HG02943 (cell line): ENCODE measurements at regions not wholly inside any gene's neighbourhood (a gene's known extent, or its start where the extent isn't known, plus 50 kb on each side); places are given as distances from the start of the nearest gene placed in this dataset.

Experiments
- ATAC-seq: cut with Tn5 transposase; IDR thresholded peaks from one replicate; pipeline ENCODE4 v1.9.1; 2021; ENCODE audit warnings: mild to moderate bottlenecking, low read depth, moderate library complexity; ENCODE audit not compliant: unreplicated experiment

GRCh38 chr7:79593866-79594301 lies 140.4 kb upstream of the MAGI2 start:
- no peak for ATAC-seq

- no peak for ATAC-seq
Observed at GRCh38 chr7:79590916-79591623, 137.6 kb upstream of the MAGI2 start.

GRCh38 chr7:79590391-79590790 lies 136.9 kb upstream of the MAGI2 start:
- no peak for ATAC-seq

- no peak for ATAC-seq
Observed at GRCh38 chr7:79570903-79571302, 117.4 kb upstream of the MAGI2 start.

GRCh38 chr7:79563821-79564522 lies 110.5 kb upstream of the MAGI2 start:
- ATAC-seq: no peak

- ATAC-seq: no peak
Observed at GRCh38 chr7:79555571-79555970, 102.1 kb upstream of the MAGI2 start.

- ATAC-seq: no peak
Observed at GRCh38 chr7:79553811-79554555, 100.5 kb upstream of the MAGI2 start.

GRCh38 chr7:79552463-79552862 lies 99.0 kb upstream of the MAGI2 start:
- ATAC-seq: no peak

GRCh38 chr7:79548727-79549126 lies 95.3 kb upstream of the MAGI2 start:
- ATAC-seq: no peak

GRCh38 chr7:79547132-79547531 lies 93.7 kb upstream of the MAGI2 start:
- no peak for ATAC-seq

- ATAC-seq: no peak
Observed at GRCh38 chr7:79540592-79540991, 87.1 kb upstream of the MAGI2 start.

- no peak for ATAC-seq
Observed at GRCh38 chr7:79534128-79534527, 80.7 kb upstream of the MAGI2 start.

GRCh38 chr7:79531905-79532664 lies 78.6 kb upstream of the MAGI2 start:
- no peak for ATAC-seq

- no peak for ATAC-seq
Observed at GRCh38 chr7:79531116-79531515, 77.6 kb upstream of the MAGI2 start.

- no peak for ATAC-seq
Observed at GRCh38 chr7:79529881-79530235, 76.4 kb upstream of the MAGI2 start.

GRCh38 chr7:79529214-79529880 lies 75.9 kb upstream of the MAGI2 start:
- ATAC-seq: no peak

- no peak for ATAC-seq
Observed at GRCh38 chr7:79528421-79528820, 75.0 kb upstream of the MAGI2 start.

- no peak for ATAC-seq
Observed at GRCh38 chr7:79524048-79524447, 70.6 kb upstream of the MAGI2 start.

GRCh38 chr7:79523436-79523835 lies 70.0 kb upstream of the MAGI2 start:
- ATAC-seq: no peak

- ATAC-seq: no peak
Observed at GRCh38 chr7:79520543-79520942, 67.1 kb upstream of the MAGI2 start.
